ENCODE measurements at regions not wholly inside any gene's neighbourhood (a gene's known extent, or its start where the extent isn't known, plus 50 kb on each side); places are given as distances from the start of the nearest gene placed in this dataset.

GRCh38 chr16:55401046-55401445, 77.0 kb downstream of the IRX6 start:
- Mint-ChIP-seq H3K4me3 (no peak overlapping the region), H3K27ac (no peak overlapping the region), H3K36me3 (ENCODE audit: low read depth) (no peaks in the 10 kb centered on the region), H3K27me3 (ENCODE audit: insufficient read depth) (peaks cover 2% of the 10 kb centered on the region), H3K9me3 (no peaks in the 10 kb centered on the region), H3K4me1 (no peaks in the 10 kb centered on the region)
- no peak for DNase-seq
- H3K9me3 ChIP-seq (ENCODE audit: control insufficient read depth, low read length): no peaks in the 10 kb centered on the region
- no peaks in the 10 kb centered on the region for H3K4me1 ChIP-seq (ENCODE audit: control insufficient read depth, insufficient read depth, low read length)
- H3K4me3 ChIP-seq (ENCODE audit: low read length): no peak overlapping the region
- H3K27ac ChIP-seq (ENCODE audit: low read depth, low read length): no peak overlapping the region
- peaks cover 6% of the 10 kb centered on the region for H3K27me3 ChIP-seq (ENCODE audit: control insufficient read depth, insufficient read depth, low read length, poor library complexity, severe bottlenecking)
- no peak overlapping the region for H3K9ac ChIP-seq (ENCODE audit: extremely low read depth, low read length, poor library complexity, severe bottlenecking)
- no peaks in the 10 kb centered on the region for H3K36me3 ChIP-seq (ENCODE audit: control insufficient read depth, insufficient read depth, low read length)
- 87% methylated on average over 3 of the region's 3 CpGs; no CpG with 5 or more reads in 1 of the 2 experiments for WGBS, 2 experiments (ENCODE audit: insufficient coverage in 1 of 2, insufficient read length in 1 of 2)
- TF ChIP-seq CTCF (conservative IDR thresholded peaks at IDR 0.05): no peak

GRCh38 chr16:55403464-55403863, 75.5 kb upstream of the MMP2 start:
- WGBS, 2 experiments (ENCODE audit: insufficient coverage in 1 of 2, insufficient read length in 1 of 2): 80% methylated on average over 1 of the region's 1 CpG
- H3K9me3 ChIP-seq (ENCODE audit: control insufficient read depth, low read length): no peaks in the 10 kb centered on the region
- H3K27ac ChIP-seq (ENCODE audit: low read depth, low read length): no peak overlapping the region
- Mint-ChIP-seq H3K27ac (no peak overlapping the region), H3K27me3 (ENCODE audit: insufficient read depth) (peaks cover 4% of the 10 kb centered on the region), H3K4me3 (no peak overlapping the region), H3K4me1 (no peaks in the 10 kb centered on the region), H3K9me3 (no peaks in the 10 kb centered on the region), H3K36me3 (ENCODE audit: low read depth) (no peaks in the 10 kb centered on the region)
- H3K9ac ChIP-seq (ENCODE audit: extremely low read depth, low read length, poor library complexity, severe bottlenecking): no peak overlapping the region
- no peaks in the 10 kb centered on the region for H3K4me1 ChIP-seq (ENCODE audit: control insufficient read depth, insufficient read depth, low read length)
- no peak overlapping the region for H3K4me3 ChIP-seq (ENCODE audit: low read length)
- H3K36me3 ChIP-seq (ENCODE audit: control insufficient read depth, insufficient read depth, low read length): no peaks in the 10 kb centered on the region
- TF ChIP-seq CTCF (conservative IDR thresholded peaks at IDR 0.05): no peak
- H3K27me3 ChIP-seq (ENCODE audit: control insufficient read depth, insufficient read depth, low read length, poor library complexity, severe bottlenecking): peaks cover 6% of the 10 kb centered on the region
- DNase-seq: no peak

GRCh38 chr16:55406651-55407050, 72.3 kb upstream of the MMP2 start:
- no peak overlapping the region for H3K27ac Mint-ChIP-seq
- H3K27me3 Mint-ChIP-seq (ENCODE audit: insufficient read depth): peaks cover 4% of the 10 kb centered on the region
- DNase-seq: no peak
- H3K36me3 Mint-ChIP-seq (ENCODE audit: low read depth): no peaks in the 10 kb centered on the region
- H3K9me3 Mint-ChIP-seq: no peaks in the 10 kb centered on the region
- peaks cover 2% of the 10 kb centered on the region for H3K4me1 Mint-ChIP-seq
- Histone ChIP-seq H3K9me3 (ENCODE audit: control insufficient read depth, low read length) (no peaks in the 10 kb centered on the region), H3K4me3 (ENCODE audit: low read length) (no peak overlapping the region), H3K9ac (ENCODE audit: extremely low read depth, low read length, poor library complexity, severe bottlenecking) (no peak overlapping the region), H3K4me1 (ENCODE audit: control insufficient read depth, insufficient read depth, low read length) (no peaks in the 10 kb centered on the region), H3K36me3 (ENCODE audit: control insufficient read depth, insufficient read depth, low read length) (no peaks in the 10 kb centered on the region), H3K27me3 (ENCODE audit: control insufficient read depth, insufficient read depth, low read length, poor library complexity, severe bottlenecking) (peaks cover 2% of the 10 kb centered on the region), H3K27ac (ENCODE audit: low read depth, low read length) (no peak overlapping the region)
- 83% methylated on average over 2 of the region's 2 CpGs; no CpG with 5 or more reads in 1 of the 2 experiments for WGBS, 2 experiments (ENCODE audit: insufficient coverage in 1 of 2, insufficient read length in 1 of 2)
- no peak overlapping the region for H3K4me3 Mint-ChIP-seq
- TF ChIP-seq CTCF (conservative IDR thresholded peaks at IDR 0.05): no peak

Data from endodermal cell (in vitro differentiated cells).